ENCODE measurements at regions not wholly inside any gene's neighbourhood (a gene's known extent, or its start where the extent isn't known, plus 50 kb on each side); places are given as distances from the start of the nearest gene placed in this dataset.

- DNase-seq, result no peak
These were observed 95.9 kb upstream of the LEP start for GRCh38 chr7:128145191-128145590.

- no peak for DNase-seq
These were observed 95.0 kb upstream of the LEP start for GRCh38 chr7:128146052-128146451.

- no peak for DNase-seq
These were observed 92.4 kb upstream of the LEP start for GRCh38 chr7:128148676-128149075.

- no peak for DNase-seq
These were observed 90.7 kb upstream of the LEP start for GRCh38 chr7:128150223-128150865.

GRCh38 chr7:128151635-128152034 is 89.4 kb upstream of the LEP start:
- no peak for DNase-seq

- DNase-seq, result no peak
These were observed 88.4 kb upstream of the LEP start for GRCh38 chr7:128152721-128153120.

- no peak for DNase-seq
These were observed 87.6 kb upstream of the LEP start for GRCh38 chr7:128153436-128153835.

GRCh38 chr7:128154504-128154903 is 86.6 kb upstream of the LEP start:
- DNase-seq, result no peak

- no peak for DNase-seq
These were observed 85.9 kb upstream of the LEP start for GRCh38 chr7:128155100-128155740.

GRCh38 chr7:128157906-128158305 is 83.2 kb upstream of the LEP start:
- no peak for DNase-seq

- no peak for DNase-seq
These were observed 82.7 kb upstream of the LEP start for GRCh38 chr7:128158370-128158769.

- no peak for DNase-seq
These were observed 80.8 kb upstream of the LEP start for GRCh38 chr7:128160296-128160695.

- no peak for DNase-seq
These were observed 79.5 kb upstream of the LEP start for GRCh38 chr7:128161466-128162125.

GRCh38 chr7:128162666-128163065 is 78.4 kb upstream of the LEP start:
- DNase-seq, result no peak

GRCh38 chr7:128163473-128163872 is 77.6 kb upstream of the LEP start:
- DNase-seq, result no peak

- DNase-seq, result peak; percentile 19
These were observed 76.8 kb upstream of the LEP start for GRCh38 chr7:128164061-128164954.

GRCh38 chr7:128164955-128165670 is 76.0 kb upstream of the LEP start:
- no peak for DNase-seq

- no peak for DNase-seq
These were observed 75.1 kb upstream of the LEP start for GRCh38 chr7:128165927-128166420.

- no peak for DNase-seq
These were observed 74.5 kb upstream of the LEP start for GRCh38 chr7:128166603-128167041.

- no peak for DNase-seq
These were observed 73.9 kb upstream of the LEP start for GRCh38 chr7:128167042-128167701.

GRCh38 chr7:128167791-128168666 is 73.0 kb upstream of the LEP start:
- DNase-seq, result no peak

Measured in amniotic stem cell (primary cell).